GM12878 (cell line): ENCODE measurements at regions not wholly inside any gene's neighbourhood (a gene's known extent, or its start where the extent isn't known, plus 50 kb on each side); places are given as distances from the start of the nearest gene placed in this dataset.

Source experiments
- ATAC-seq: fragments of 200-7000 bp; cut with Tn5 transposase; 3 replicates; pipeline ENCODE4 v1.9.1; 2020; ENCODE audit warnings: mild to moderate bottlenecking, moderate library complexity
- BruUV-seq: library from RNA; stranded (reverse); fragments of 400-500 nt; replicated peaks from 2 replicates; lab custom pipeline; 2021; lab: Mats Ljungman, UMichigan
- CTCF ChIA-PET: fragments of 300-600 bp; sonication (Branson Sonifier 250); formaldehyde crosslinking; extraction: SDS; loops from one replicate; lab custom pipeline; 2021; ENCODE audit warnings: inconsistent platforms; lab: Yijun Ruan, JAX
- POLR2A ChIA-PET: fragments of 350-600 bp; formaldehyde crosslinking; extraction: SDS; loops from one replicate; lab custom pipeline; 2021; ENCODE audit warnings: inconsistent platforms; lab: Charles Lee
- RAD21 ChIA-PET: fragments of 300-600 bp; sonication (Branson Sonifier 250); formaldehyde crosslinking; loops from one replicate; lab custom pipeline; 2023; ENCODE audit warnings: antibody characterized with exemption; ENCODE audit not compliant: unreplicated experiment; lab: Charles Lee
- SMC1A ChIA-PET: fragments of 300-600 bp; sonication (Branson Sonifier 250); formaldehyde crosslinking; loops from one replicate; lab custom pipeline; 2023; ENCODE audit not compliant: unreplicated experiment, uncharacterized antibody; lab: Charles Lee
- DNase-seq: peaks from one replicate; pipeline ENCODE4 v3.0.0-alpha.2; 2011; ENCODE audit warnings: low read depth, low spot score
- FAIRE-seq: peaks from 3 replicates; lab custom pipeline; 2011; peaks lifted over from hg19 to GRCh38; lab: Jason Lieb, UNC
- H2AFZ ChIP-seq: 2 replicates; pipeline ENCODE4 v1.6.0; 2011; ENCODE audit warnings: low read depth, low read length, control low read depth; ENCODE audit not compliant: control insufficient read depth
- H3K27ac ChIP-seq: 2 replicates; pipeline ENCODE4 v1.5.1; 2011; ENCODE audit warnings: control low read depth; ENCODE audit not compliant: control insufficient read depth, insufficient read depth
- H3K27me3 ChIP-seq, 2 experiments: replicated peaks in 1 of 2; 2 replicates each; pipeline versions ENCODE4 v1.6.0 to v1.6.1; 2011; ENCODE audit warnings: low read length in 1 of 2; ENCODE audit not compliant: control insufficient read depth in 2 of 2, insufficient read depth in 2 of 2
- H3K36me3 ChIP-seq, 2 experiments: 2 replicates each; pipeline ENCODE4 v1.5.1; 2011; ENCODE audit warnings: low read length in 1 of 2; ENCODE audit not compliant: control insufficient read depth in 2 of 2, insufficient read depth in 2 of 2
- H3K4me1 ChIP-seq: 2 replicates; pipeline ENCODE4 v1.6.1; 2011; ENCODE audit warnings: mild to moderate bottlenecking, low read length, moderate library complexity, mixed read lengths; ENCODE audit not compliant: control insufficient read depth, insufficient read depth
- H3K4me2 ChIP-seq: 2 replicates; pipeline ENCODE4 v1.6.0; 2011; ENCODE audit warnings: control low read depth; ENCODE audit not compliant: control insufficient read depth, insufficient read depth
- H3K4me3 ChIP-seq: fragments of 200-600 bp; sonication (generic); 2 replicates; pipeline ENCODE4 v1.5.1; 2016
- H3K79me2 ChIP-seq: 2 replicates; pipeline ENCODE4 v1.6.0; 2011; ENCODE audit warnings: low read length; ENCODE audit not compliant: control insufficient read depth, insufficient read depth
- H3K9ac ChIP-seq: 2 replicates; pipeline ENCODE4 v1.8.0; 2011; ENCODE audit warnings: low read length, control low read depth, mixed read lengths; ENCODE audit not compliant: control insufficient read depth, insufficient read depth
- H3K9me3 ChIP-seq: replicated peaks from 3 replicates; pipeline ENCODE4 v1.5.1; 2011; ENCODE audit warnings: mild to moderate bottlenecking, low read length; ENCODE audit not compliant: control insufficient read depth, insufficient read depth
- H4K20me1 ChIP-seq: 2 replicates; pipeline ENCODE4 v1.6.0; 2011; ENCODE audit not compliant: control insufficient read depth, insufficient read depth
- MLLT1 ChIP-seq: fragments of 450-650 bp; IDR thresholded peaks from 2 replicates; pipeline ENCODE4 v1.6.1; 2016; ENCODE audit warnings: mild to moderate bottlenecking
- NFIC ChIP-seq: IDR thresholded peaks from 2 replicates; pipeline ENCODE4 v1.6.1; 2012; ENCODE audit warnings: low read depth, mild to moderate bottlenecking, inconsistent platforms, low read length, moderate library complexity
- NR2F1 ChIP-seq: fragments of 450-650 bp; conservative IDR thresholded peaks from 2 replicates; pipeline ENCODE4 v1.6.1; 2017; ENCODE audit warnings: mild to moderate bottlenecking
- RBBP5 ChIP-seq: fragments of 200-600 bp; sonication (generic); conservative IDR thresholded peaks from 2 replicates; pipeline ENCODE4 v1.6.1; 2016
- RFX5 ChIP-seq: IDR thresholded peaks from 2 replicates; pipeline ENCODE4 v1.6.1; 2011; ENCODE audit warnings: low read depth, low read length, improper control_type of control experiment
- WRNIP1 ChIP-seq: IDR thresholded peaks from 2 replicates; pipeline ENCODE4 v1.6.1; 2011; ENCODE audit warnings: low read depth, low read length, improper control_type of control experiment, borderline replicate concordance
- WGBS: methylation state at CpG from one replicate; pipeline ENCODE4 v1.1.6; 2016; ENCODE audit warnings: low lambda C conversion rate; ENCODE audit not compliant: insufficient replicate concordance, insufficient coverage; ENCODE audit errors: missing lambda C conversion rate; 5-methylcytosine and 5-hydroxymethylcytosine counted together
- in situ Hi-C: fragments of 300-500 bp; cut with MboI; formaldehyde crosslinking; loops from 9 replicates; pipeline ENCODE4 v1.14.3; 2018; ENCODE audit warnings: mixed read lengths
- intact Hi-C: fragments of 100-400 bp; cut with micrococcal nuclease; formaldehyde crosslinking; loops from one replicate; pipeline ENCODE4 v1.14.2; 2022; ENCODE audit not compliant: unreplicated experiment
- TF ChIP-seq, protein P1 (sequence below): IDR thresholded peaks from 2 replicates; pipeline ENCODE4 v1.6.1; 2011; ENCODE audit warnings: borderline replicate concordance, low read depth, mild to moderate bottlenecking, moderate library complexity, low read length; ENCODE audit not compliant: insufficient read depth, poor library complexity, severe bottlenecking
- TF ChIP-seq, protein P2 (sequence below): fragments of 450-650 bp; IDR thresholded peaks from 2 replicates; pipeline ENCODE4 v1.6.1; 2017; ENCODE audit warnings: borderline replicate concordance

DNA sequence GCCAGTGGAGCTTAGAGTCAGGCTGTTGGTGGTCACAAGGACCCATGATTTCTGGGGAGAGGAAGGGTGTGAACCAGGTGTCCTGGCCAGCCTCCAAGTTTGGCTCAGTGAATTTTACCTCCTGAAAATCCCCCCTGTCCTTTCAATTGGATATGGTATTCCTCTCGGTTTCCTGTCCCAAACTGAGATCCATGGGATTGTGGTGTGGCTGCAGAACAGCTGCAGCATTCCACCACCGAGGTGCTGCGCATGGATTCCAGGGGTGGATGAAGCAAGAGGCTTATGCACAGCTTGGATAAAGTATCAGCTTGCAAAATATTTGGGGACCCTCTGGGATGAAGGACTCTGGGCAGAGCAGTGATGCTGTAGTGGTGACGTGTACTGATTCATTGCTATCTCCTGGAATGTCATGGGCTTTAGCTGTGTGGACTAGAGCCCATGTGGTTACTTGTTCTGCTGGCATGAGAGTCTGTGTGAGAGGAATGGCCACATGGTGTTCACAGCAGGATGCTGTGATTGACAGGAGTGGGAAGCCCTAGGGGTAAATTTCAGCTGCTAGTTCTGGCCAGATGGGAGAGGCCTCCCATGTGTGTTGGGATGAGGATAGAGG, 148.7 kb upstream of the SPAG17 start:
- ChIA-PET CTCF (interaction anchor here (0.5 kb wide), 1 partner anchor 11 kb away, joined by 3 read pairs; no protein-coding TSS in a partner anchor), POLR2A (no interaction called here), SMC1A (interaction anchor here (1.0 kb wide), 2 partner anchors 11 to 16 kb away, joined by 3 read pairs; no protein-coding TSS in a partner anchor), RAD21 (interaction anchor here (1.5 kb wide), 1 partner anchor 12 kb away, joined by 5 read pairs; no protein-coding TSS in a partner anchor)
- Histone ChIP-seq H3K36me3 (no peaks in the 10 kb centered on the region), H3K4me3 (no peak overlapping the region), H3K27ac (no peak overlapping the region), H3K27me3 (no peaks in the 10 kb centered on the region), H2AFZ (no peak overlapping the region), H3K9me3 (no peaks in the 10 kb centered on the region), H3K4me2 (no peak overlapping the region), H3K79me2 (no peaks in the 10 kb centered on the region), H4K20me1 (no peaks in the 10 kb centered on the region), H3K4me1 (no peaks in the 10 kb centered on the region), H3K9ac (no peak overlapping the region)
- FAIRE-seq (no peak), ATAC-seq (no peak), DNase-seq (no peak)
- no TSS peak for BruUV-seq
- intact Hi-C loops (no loop called here), in situ Hi-C loops (no loop called here)
- WGBS = 45% methylated on average over 4 of the region's 4 CpGs
- TF ChIP-seq, protein P1, sequence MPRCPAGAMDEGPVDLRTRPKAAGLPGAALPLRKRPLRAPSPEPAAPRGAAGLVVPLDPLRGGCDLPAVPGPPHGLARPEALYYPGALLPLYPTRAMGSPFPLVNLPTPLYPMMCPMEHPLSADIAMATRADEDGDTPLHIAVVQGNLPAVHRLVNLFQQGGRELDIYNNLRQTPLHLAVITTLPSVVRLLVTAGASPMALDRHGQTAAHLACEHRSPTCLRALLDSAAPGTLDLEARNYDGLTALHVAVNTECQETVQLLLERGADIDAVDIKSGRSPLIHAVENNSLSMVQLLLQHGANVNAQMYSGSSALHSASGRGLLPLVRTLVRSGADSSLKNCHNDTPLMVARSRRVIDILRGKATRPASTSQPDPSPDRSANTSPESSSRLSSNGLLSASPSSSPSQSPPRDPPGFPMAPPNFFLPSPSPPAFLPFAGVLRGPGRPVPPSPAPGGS = no peak
- TF ChIP-seq RFX5 (no peak), MLLT1 (no peak), RBBP5 (no peak), NFIC (no peak), WRNIP1 (no peak), NR2F1 (no peak)
- TF ChIP-seq, protein P2, sequence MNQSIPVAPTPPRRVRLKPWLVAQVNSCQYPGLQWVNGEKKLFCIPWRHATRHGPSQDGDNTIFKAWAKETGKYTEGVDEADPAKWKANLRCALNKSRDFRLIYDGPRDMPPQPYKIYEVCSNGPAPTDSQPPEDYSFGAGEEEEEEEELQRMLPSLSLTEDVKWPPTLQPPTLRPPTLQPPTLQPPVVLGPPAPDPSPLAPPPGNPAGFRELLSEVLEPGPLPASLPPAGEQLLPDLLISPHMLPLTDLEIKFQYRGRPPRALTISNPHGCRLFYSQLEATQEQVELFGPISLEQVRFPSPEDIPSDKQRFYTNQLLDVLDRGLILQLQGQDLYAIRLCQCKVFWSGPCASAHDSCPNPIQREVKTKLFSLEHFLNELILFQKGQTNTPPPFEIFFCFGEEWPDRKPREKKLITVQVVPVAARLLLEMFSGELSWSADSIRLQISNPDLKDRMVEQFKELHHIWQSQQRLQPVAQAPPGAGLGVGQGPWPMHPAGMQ = no peak
